ENCODE measurements at regions not wholly inside any gene's neighbourhood (a gene's known extent, or its start where the extent isn't known, plus 50 kb on each side); places are given as distances from the start of the nearest gene placed in this dataset.

GRCh38 chr15:98226149-98226548 is 265.6 kb downstream of the ARRDC4 start:
- TF ChIP-seq POLR2AphosphoS5 (IDR thresholded peaks at IDR 0.05) (no peak), CTCF (IDR thresholded peaks at IDR 0.05) (no peak)

All from suprapubic skin (tissue), 3 donors.